NT2/D1 (cell line): ENCODE measurements at regions not wholly inside any gene's neighbourhood (a gene's known extent, or its start where the extent isn't known, plus 50 kb on each side); places are given as distances from the start of the nearest gene placed in this dataset.

Experiments
- DNase-seq: peaks from one replicate; pipeline ENCODE4 v3.0.0-alpha.2; 2011; ENCODE audit warnings: low read depth, low spot score
- H3K27me3 ChIP-seq: 2 replicates; pipeline ENCODE4 v1.6.0; 2011; ENCODE audit warnings: mild to moderate bottlenecking; ENCODE audit not compliant: insufficient read length, insufficient read depth
- H3K36me3 ChIP-seq: 2 replicates; pipeline ENCODE4 v1.6.1; 2011; ENCODE audit warnings: mild to moderate bottlenecking, low read length, mixed read lengths; ENCODE audit not compliant: insufficient read depth, insufficient read length
- H3K4me1 ChIP-seq: 2 replicates; pipeline ENCODE4 v1.5.1; 2011; ENCODE audit not compliant: insufficient read depth, insufficient read length
- H3K4me3 ChIP-seq: 2 replicates; pipeline ENCODE4 v1.5.1; 2011; ENCODE audit warnings: low read depth; ENCODE audit not compliant: insufficient read length
- H3K9ac ChIP-seq: 2 replicates; pipeline ENCODE4 v1.6.0; 2011; ENCODE audit warnings: low read depth; ENCODE audit not compliant: insufficient read length
- H3K9me3 ChIP-seq: 2 replicates; pipeline ENCODE4 v1.5.1; 2011; ENCODE audit warnings: mild to moderate bottlenecking, low read length; ENCODE audit not compliant: insufficient read depth
- SUZ12 ChIP-seq: IDR thresholded peaks from 2 replicates; pipeline ENCODE4 v1.6.1; 2011; ENCODE audit not compliant: insufficient read length, insufficient read depth; ENCODE audit errors: extremely low read depth
- YY1 ChIP-seq: IDR thresholded peaks from 2 replicates; pipeline ENCODE4 v1.6.1; 2011; ENCODE audit not compliant: insufficient read length, insufficient read depth
- ZNF274 ChIP-seq: IDR thresholded peaks from 2 replicates; pipeline ENCODE4 v1.6.1; 2011; ENCODE audit warnings: mild to moderate bottlenecking, low read depth, low read length

DNA sequence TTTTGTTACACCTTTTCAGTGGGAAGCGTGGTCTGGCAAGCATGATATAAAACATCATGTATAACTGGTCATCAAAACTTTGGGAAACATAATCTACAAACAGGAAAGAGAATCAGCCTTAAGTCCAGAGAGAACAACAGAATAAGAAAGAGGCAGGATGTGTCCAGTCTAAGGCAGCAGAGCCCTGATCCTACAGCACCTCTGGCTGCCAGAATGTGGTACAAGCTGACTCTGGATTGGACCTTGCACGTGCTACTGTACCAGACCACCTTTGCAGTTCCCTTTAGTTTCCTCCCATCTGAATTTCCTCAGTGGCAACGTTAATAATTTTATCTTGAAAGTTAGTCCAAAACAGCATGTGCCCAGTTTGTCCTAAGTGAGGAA lies 824.6 kb upstream of the IGFBP3 start:
- no peaks in the 10 kb centered on the region for H3K36me3 ChIP-seq
- H3K9ac ChIP-seq: no peak overlapping the region
- H3K4me1 ChIP-seq: no peaks in the 10 kb centered on the region
- no peak for DNase-seq
- no peaks in the 10 kb centered on the region for H3K9me3 ChIP-seq
- TF ChIP-seq SUZ12 (no peak), YY1 (no peak), ZNF274 (no peak)
- H3K4me3 ChIP-seq: no peak overlapping the region
- no peaks in the 10 kb centered on the region for H3K27me3 ChIP-seq

- no peak for DNase-seq
Measured at GRCh38 chr7:46744957-46745706, 824.1 kb upstream of the IGFBP3 start.

GRCh38 chr7:46742601-46743000 lies 821.5 kb upstream of the IGFBP3 start:
- H3K36me3 ChIP-seq: no peaks in the 10 kb centered on the region
- no peak overlapping the region for H3K4me3 ChIP-seq
- no peaks in the 10 kb centered on the region for H3K4me1 ChIP-seq
- no peaks in the 10 kb centered on the region for H3K27me3 ChIP-seq
- TF ChIP-seq YY1: no peak
- no peak for TF ChIP-seq SUZ12
- no peak for TF ChIP-seq ZNF274
- no peak for DNase-seq
- H3K9me3 ChIP-seq: no peaks in the 10 kb centered on the region
- no peak overlapping the region for H3K9ac ChIP-seq

More at GRCh38 chr7:46744957-46745706, 824.1 kb upstream of the IGFBP3 start:
- TF ChIP-seq ZNF274 (no peak), SUZ12 (no peak), YY1 (no peak)
- no peaks in the 10 kb centered on the region for H3K27me3 ChIP-seq
- H3K4me1 ChIP-seq: no peaks in the 10 kb centered on the region
- H3K36me3 ChIP-seq: no peaks in the 10 kb centered on the region
- no peak overlapping the region for H3K9ac ChIP-seq
- H3K9me3 ChIP-seq: no peaks in the 10 kb centered on the region
- no peak overlapping the region for H3K4me3 ChIP-seq

- DNase-seq: no peak
- Histone ChIP-seq H3K27me3 (no peaks in the 10 kb centered on the region), H3K4me1 (no peaks in the 10 kb centered on the region), H3K4me3 (no peak overlapping the region), H3K36me3 (no peaks in the 10 kb centered on the region), H3K9me3 (no peaks in the 10 kb centered on the region), H3K9ac (no peak overlapping the region)
- TF ChIP-seq ZNF274: no peak
- no peak for TF ChIP-seq SUZ12
- no peak for TF ChIP-seq YY1
Measured at GRCh38 chr7:46741938-46742540, 821.0 kb upstream of the IGFBP3 start.

- Histone ChIP-seq H3K36me3 (no peaks in the 10 kb centered on the region), H3K27me3 (no peaks in the 10 kb centered on the region), H3K9me3 (no peaks in the 10 kb centered on the region), H3K4me3 (no peak overlapping the region), H3K9ac (no peak overlapping the region), H3K4me1 (no peaks in the 10 kb centered on the region)
- no peak for DNase-seq
- no peak for TF ChIP-seq SUZ12
- TF ChIP-seq ZNF274: no peak
- TF ChIP-seq YY1: no peak
Measured at GRCh38 chr7:46741181-46741580, 820.1 kb upstream of the IGFBP3 start.

- Histone ChIP-seq H3K27me3 (no peaks in the 10 kb centered on the region), H3K36me3 (no peaks in the 10 kb centered on the region), H3K9ac (no peak overlapping the region), H3K4me3 (no peak overlapping the region), H3K4me1 (no peaks in the 10 kb centered on the region), H3K9me3 (no peaks in the 10 kb centered on the region)
- DNase-seq: no peak
- TF ChIP-seq ZNF274 (no peak), SUZ12 (no peak), YY1 (no peak)
Measured at GRCh38 chr7:46739518-46740234, 818.6 kb upstream of the IGFBP3 start.

GRCh38 chr7:46738796-46739195 lies 817.7 kb upstream of the IGFBP3 start:
- H3K9ac ChIP-seq: no peak overlapping the region
- TF ChIP-seq YY1: no peak
- TF ChIP-seq SUZ12: no peak
- no peak for TF ChIP-seq ZNF274

More at GRCh38 chr7:46738796-46739195, 817.7 kb upstream of the IGFBP3 start:
- no peaks in the 10 kb centered on the region for H3K36me3 ChIP-seq
- no peaks in the 10 kb centered on the region for H3K27me3 ChIP-seq
- no peak for DNase-seq
- no peaks in the 10 kb centered on the region for H3K9me3 ChIP-seq
- H3K4me1 ChIP-seq: no peaks in the 10 kb centered on the region
- no peak overlapping the region for H3K4me3 ChIP-seq
